Nephron progenitor cell (in vitro differentiated cells): ENCODE measurements at regions not wholly inside any gene's neighbourhood (a gene's known extent, or its start where the extent isn't known, plus 50 kb on each side); places are given as distances from the start of the nearest gene placed in this dataset.

ENCODE experiments used
- DNase-seq: peaks from one replicate; pipeline ENCODE4 v3.0.0; 2021
- H3K27ac Mint-ChIP-seq: 2 replicates; pipeline ENCODE4 v1.8.0; 2021; ENCODE audit warnings: mild to moderate bottlenecking, moderate library complexity, mixed read lengths
- H3K27me3 Mint-ChIP-seq: 2 replicates; pipeline ENCODE4 v1.8.0; 2021; ENCODE audit warnings: mild to moderate bottlenecking, low read depth, mixed read lengths; ENCODE audit not compliant: poor library complexity
- H3K36me3 Mint-ChIP-seq: 2 replicates; pipeline ENCODE4 v1.8.0; 2021; ENCODE audit warnings: low read depth, mixed read lengths
- H3K4me1 Mint-ChIP-seq: 2 replicates; pipeline ENCODE4 v1.8.0; 2021; ENCODE audit warnings: mixed read lengths
- H3K4me3 Mint-ChIP-seq: 2 replicates; pipeline ENCODE4 v1.8.0; 2021; ENCODE audit warnings: mild to moderate bottlenecking, moderate library complexity, mixed read lengths
- H3K9me3 Mint-ChIP-seq: 2 replicates; pipeline ENCODE4 v1.8.0; 2021; ENCODE audit warnings: mild to moderate bottlenecking, moderate library complexity, mixed read lengths
- TF ChIP-seq, protein P1 (sequence below): fragments of 200-600 bp; sonication (generic); IDR thresholded peaks from 2 replicates; pipeline ENCODE4 v1.5.0; 2021; ENCODE audit warnings: antibody characterized with exemption

DNA sequence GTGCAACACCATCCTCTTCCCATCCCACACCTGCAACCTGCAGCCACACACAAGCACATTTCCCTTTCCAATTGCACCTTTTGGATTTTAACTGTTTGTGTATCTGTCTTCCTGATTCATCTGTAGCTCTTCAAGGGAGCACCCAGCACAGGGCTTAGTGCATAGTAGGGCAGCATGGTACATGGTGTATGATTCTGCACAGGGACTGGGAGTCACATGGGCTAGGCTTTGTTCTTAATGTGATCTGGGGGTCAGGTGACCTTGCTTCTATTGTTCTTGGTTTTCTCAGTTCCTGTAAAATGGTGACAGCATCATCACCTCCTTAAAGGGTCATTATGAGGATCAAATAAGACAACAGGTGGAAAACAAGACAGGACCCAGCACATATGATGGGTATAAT lies 419.3 kb downstream of the MATN1 start:
- no peak for DNase-seq
- TF ChIP-seq, protein P1, sequence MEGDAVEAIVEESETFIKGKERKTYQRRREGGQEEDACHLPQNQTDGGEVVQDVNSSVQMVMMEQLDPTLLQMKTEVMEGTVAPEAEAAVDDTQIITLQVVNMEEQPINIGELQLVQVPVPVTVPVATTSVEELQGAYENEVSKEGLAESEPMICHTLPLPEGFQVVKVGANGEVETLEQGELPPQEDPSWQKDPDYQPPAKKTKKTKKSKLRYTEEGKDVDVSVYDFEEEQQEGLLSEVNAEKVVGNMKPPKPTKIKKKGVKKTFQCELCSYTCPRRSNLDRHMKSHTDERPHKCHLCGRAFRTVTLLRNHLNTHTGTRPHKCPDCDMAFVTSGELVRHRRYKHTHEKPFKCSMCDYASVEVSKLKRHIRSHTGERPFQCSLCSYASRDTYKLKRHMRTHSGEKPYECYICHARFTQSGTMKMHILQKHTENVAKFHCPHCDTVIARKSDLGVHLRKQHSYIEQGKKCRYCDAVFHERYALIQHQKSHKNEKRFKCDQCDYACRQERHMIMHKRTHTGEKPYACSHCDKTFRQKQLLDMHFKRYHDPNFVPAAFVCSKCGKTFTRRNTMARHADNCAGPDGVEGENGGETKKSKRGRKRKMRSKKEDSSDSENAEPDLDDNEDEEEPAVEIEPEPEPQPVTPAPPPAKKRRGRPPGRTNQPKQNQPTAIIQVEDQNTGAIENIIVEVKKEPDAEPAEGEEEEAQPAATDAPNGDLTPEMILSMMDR = no peak
- peaks cover 23% of the 10 kb centered on the region for H3K27me3 Mint-ChIP-seq
- no peak overlapping the region for H3K27ac Mint-ChIP-seq
- H3K9me3 Mint-ChIP-seq = peaks cover 4% of the 10 kb centered on the region
- no peak overlapping the region for H3K4me3 Mint-ChIP-seq
- no peaks in the 10 kb centered on the region for H3K36me3 Mint-ChIP-seq
- peaks cover 20% of the 10 kb centered on the region for H3K4me1 Mint-ChIP-seq

DNA sequence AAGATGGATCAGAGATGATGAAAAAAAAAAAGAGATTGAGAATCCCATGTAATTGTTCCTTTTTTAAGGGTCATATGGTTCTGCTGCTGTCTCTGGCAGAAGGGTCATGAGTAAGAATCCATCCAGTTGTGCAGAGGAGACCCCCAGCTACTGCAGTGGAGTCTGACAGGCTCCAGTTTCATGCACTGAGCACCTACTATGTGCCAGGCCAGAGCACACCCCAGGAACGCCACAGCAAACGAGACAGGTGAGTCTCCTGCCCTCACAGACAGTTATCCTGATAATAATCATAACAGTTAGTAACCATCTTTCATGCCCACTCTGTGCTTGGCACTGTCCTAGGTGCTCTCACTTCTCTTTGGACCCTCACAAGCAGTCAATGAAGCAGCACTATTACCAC lies 420.0 kb downstream of the MATN1 start:
- peaks cover 19% of the 10 kb centered on the region for H3K27me3 Mint-ChIP-seq
- DNase-seq = no peak
- no peak overlapping the region for H3K4me3 Mint-ChIP-seq

DNA sequence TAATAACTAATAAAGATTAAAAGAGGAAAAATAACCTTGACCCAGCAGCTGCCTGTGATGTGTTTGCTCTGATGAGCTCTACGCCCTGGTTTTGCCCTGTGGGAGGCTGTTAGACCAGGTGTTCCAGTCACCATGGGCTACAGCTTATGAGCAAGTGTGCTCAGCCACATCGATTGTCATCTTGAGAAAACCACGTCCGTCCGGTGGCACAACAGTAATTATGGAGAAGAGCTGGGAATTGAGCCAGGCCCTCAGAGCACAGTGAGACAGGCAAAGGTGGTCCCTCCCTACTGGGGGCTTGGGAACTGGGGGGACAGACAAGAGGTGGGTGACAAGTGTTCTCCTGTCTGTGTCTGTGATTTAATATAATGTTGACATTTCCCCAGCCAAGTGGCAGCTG lies 420.5 kb downstream of the MATN1 start:
- TF ChIP-seq, protein P1 = no peak
- Mint-ChIP-seq H3K27me3 (peaks cover 16% of the 10 kb centered on the region), H3K36me3 (no peaks in the 10 kb centered on the region), H3K27ac (no peak overlapping the region), H3K4me1 (peaks cover 14% of the 10 kb centered on the region), H3K9me3 (peaks cover 1% of the 10 kb centered on the region), H3K4me3 (no peak overlapping the region)
- no peak for DNase-seq

More for the DNA sequence above, 420.0 kb downstream of the MATN1 start:
- no peaks in the 10 kb centered on the region for H3K9me3 Mint-ChIP-seq
- TF ChIP-seq, protein P1 = no peak
- no peaks in the 10 kb centered on the region for H3K36me3 Mint-ChIP-seq
- H3K4me1 Mint-ChIP-seq = peaks cover 19% of the 10 kb centered on the region
- no peak overlapping the region for H3K27ac Mint-ChIP-seq

DNA sequence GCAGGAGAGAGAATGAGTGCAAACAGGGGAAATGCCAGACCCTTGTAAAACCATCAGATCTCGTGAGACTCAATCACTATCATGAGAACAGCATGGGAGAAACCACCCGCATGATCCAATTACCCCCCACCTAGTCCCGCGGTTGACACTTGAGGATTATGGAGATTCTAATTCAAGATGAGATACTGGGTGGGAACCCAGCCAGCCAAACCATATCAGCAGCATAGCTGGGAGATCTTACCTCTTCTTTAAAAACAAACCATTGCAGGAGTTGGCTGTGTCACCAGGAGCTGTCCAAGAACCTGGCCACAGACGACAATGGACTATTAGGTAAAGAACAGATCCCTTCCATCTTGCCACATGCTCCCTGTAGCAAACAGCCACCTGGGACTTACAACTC lies 422.7 kb downstream of the MATN1 start:
- Mint-ChIP-seq H3K27ac (no peak overlapping the region), H3K9me3 (peaks cover 19% of the 10 kb centered on the region), H3K36me3 (no peaks in the 10 kb centered on the region), H3K4me1 (no peaks in the 10 kb centered on the region), H3K4me3 (no peak overlapping the region), H3K27me3 (peaks cover 22% of the 10 kb centered on the region)
- TF ChIP-seq, protein P1 = no peak
- no peak for DNase-seq

DNA sequence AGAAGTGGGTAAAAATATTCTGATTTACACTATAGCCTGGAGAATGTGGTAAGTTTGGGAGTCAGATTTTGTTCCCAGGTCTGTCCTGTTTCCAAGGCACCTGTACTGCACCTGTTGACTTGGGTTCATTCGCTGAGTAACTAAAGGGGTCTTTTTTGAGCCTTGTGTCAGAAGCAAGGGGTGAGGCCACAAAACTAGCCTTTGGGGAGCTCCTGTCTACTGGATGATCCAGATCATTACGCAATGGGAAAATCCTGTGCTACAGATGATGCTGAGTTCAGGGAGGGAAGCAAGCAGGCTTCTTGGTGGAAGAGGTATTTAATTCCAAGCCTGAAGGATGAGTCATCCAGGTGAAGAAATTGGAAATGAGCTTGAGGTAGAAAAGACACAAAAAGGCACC lies 424.0 kb downstream of the MATN1 start:
- Mint-ChIP-seq H3K9me3 (peaks cover 30% of the 10 kb centered on the region), H3K4me1 (no peaks in the 10 kb centered on the region), H3K27ac (no peak overlapping the region), H3K36me3 (no peaks in the 10 kb centered on the region), H3K27me3 (peaks cover 16% of the 10 kb centered on the region), H3K4me3 (no peak overlapping the region)
- TF ChIP-seq, protein P1 = no peak
- DNase-seq = no peak

DNA sequence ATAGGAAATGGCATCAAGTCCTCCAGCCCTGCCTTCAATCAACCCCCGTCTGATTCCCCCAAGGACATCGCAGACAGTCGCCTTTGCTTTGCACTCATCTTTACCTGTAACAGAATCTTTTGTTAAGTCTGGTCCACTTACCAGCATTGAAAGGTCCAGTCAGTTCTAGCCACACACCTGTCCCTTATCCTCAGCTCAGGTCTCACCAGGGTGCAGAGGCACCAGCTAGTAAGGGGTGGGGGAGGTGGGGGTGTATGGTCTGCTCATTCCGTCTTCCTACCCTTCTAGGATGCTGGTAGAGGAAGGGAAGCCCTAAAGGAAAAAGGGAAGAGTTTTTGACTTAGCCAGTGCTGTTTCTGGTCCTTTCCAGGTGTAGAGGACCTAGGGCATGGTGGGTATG lies 427.7 kb downstream of the MATN1 start:
- peaks cover 18% of the 10 kb centered on the region for H3K27me3 Mint-ChIP-seq
- no peaks in the 10 kb centered on the region for H3K4me1 Mint-ChIP-seq
- H3K9me3 Mint-ChIP-seq = peaks cover 40% of the 10 kb centered on the region
- DNase-seq = no peak
- TF ChIP-seq, protein P1 = no peak
- no peak overlapping the region for H3K4me3 Mint-ChIP-seq
- H3K36me3 Mint-ChIP-seq = no peaks in the 10 kb centered on the region
- H3K27ac Mint-ChIP-seq = no peak overlapping the region
